Stomach (tissue), 8 donors: ENCODE measurements at regions not wholly inside any gene's neighbourhood (a gene's known extent, or its start where the extent isn't known, plus 50 kb on each side); places are given as distances from the start of the nearest gene placed in this dataset.

ENCODE experiments used
- DNase-seq, 2 donors: peaks; one replicate each; pipeline versions ENCODE4 v3.0.0 to v3.0.0-alpha.2; 2013 to 2019
- H3K27ac ChIP-seq, 5 donors: fragments of 200-600 bp in 4 of 5; sonication (generic) in 4 of 5; one replicate each; pipeline ENCODE4 v1.5.1; 2013 to 2019; ENCODE audit warnings: mild to moderate bottlenecking in 1 of 5, moderate library complexity in 1 of 5
- H3K27me3 ChIP-seq, 3 donors: fragments of 200-600 bp; sonication (generic); one replicate each; pipeline ENCODE4 v1.5.1; 2017 to 2019; ENCODE audit warnings: mixed run types in 1 of 3
- H3K36me3 ChIP-seq, 4 donors: fragments of 200-600 bp; sonication (generic); 1 replicate in 3 of 4; 2 replicates in 1 of 4; pipeline ENCODE4 v1.5.1; 2016 to 2019
- H3K4me1 ChIP-seq, 4 donors: fragments of 200-600 bp; sonication (generic); one replicate each; pipeline ENCODE4 v1.5.1; 2016 to 2019
- H3K4me3 ChIP-seq, 4 donors: fragments of 200-600 bp; sonication (generic) in 3 of 4; one replicate each; pipeline ENCODE4 v1.5.1; 2016 to 2019; ENCODE audit warnings: mild to moderate bottlenecking in 1 of 4
- H3K9me3 ChIP-seq, 4 donors: fragments of 200-600 bp; sonication (generic); one replicate each; pipeline ENCODE4 v1.5.1; 2016 to 2019
- EP300 ChIP-seq: sonication (generic); formaldehyde crosslinking; IDR thresholded peaks from one replicate; pipeline ENCODE4 v1.6.1; 2017; ENCODE audit warnings: antibody characterized with exemption
- POLR2A ChIP-seq, 4 donors: fragments of 450-650 bp; IDR thresholded peaks; one replicate each; pipeline ENCODE4 v1.6.1; 2016; ENCODE audit warnings: antibody characterized with exemption in 4 of 4, control low read depth in 2 of 4, mild to moderate bottlenecking in 1 of 4, moderate library complexity in 1 of 4
- POLR2AphosphoS5 ChIP-seq, 3 donors: sonication (generic); formaldehyde crosslinking; IDR thresholded peaks; one replicate each; pipeline ENCODE4 v1.6.1; 2016; ENCODE audit warnings: antibody characterized with exemption in 3 of 3
- WGBS, 5 donors: extraction: QIAGEN DNeasy Blood & Tissue Kit in 3 of 5; methylation state at CpG; one replicate each; pipeline versions ENCODE4 v1.1.5 to v1.1.7; 2013 to 2018; 5-methylcytosine and 5-hydroxymethylcytosine counted together
- intact Hi-C: fragments of 100-400 bp; cut with DNase I; formaldehyde crosslinking; loops from one replicate; pipeline ENCODE4 v1.15.1; 2023; ENCODE audit warnings: low total_unique reads
- TF ChIP-seq, protein P1 (sequence below), 7 experiments: fragments of 450-650 bp in 4 of 7; fragments of 200-600 bp in 3 of 7; sonication (generic) in 3 of 7; IDR thresholded peaks; one replicate each; pipeline ENCODE4 v1.5.1; 2016 to 2019; ENCODE audit warnings: antibody characterized with exemption in 7 of 7, control low read depth in 2 of 7, mild to moderate bottlenecking in 1 of 7
- donor health status: healthy with polysubstance abuse.
- donor health status: Bipolar disorder and iron deficiency.
- donor health status: healthy.

DNA sequence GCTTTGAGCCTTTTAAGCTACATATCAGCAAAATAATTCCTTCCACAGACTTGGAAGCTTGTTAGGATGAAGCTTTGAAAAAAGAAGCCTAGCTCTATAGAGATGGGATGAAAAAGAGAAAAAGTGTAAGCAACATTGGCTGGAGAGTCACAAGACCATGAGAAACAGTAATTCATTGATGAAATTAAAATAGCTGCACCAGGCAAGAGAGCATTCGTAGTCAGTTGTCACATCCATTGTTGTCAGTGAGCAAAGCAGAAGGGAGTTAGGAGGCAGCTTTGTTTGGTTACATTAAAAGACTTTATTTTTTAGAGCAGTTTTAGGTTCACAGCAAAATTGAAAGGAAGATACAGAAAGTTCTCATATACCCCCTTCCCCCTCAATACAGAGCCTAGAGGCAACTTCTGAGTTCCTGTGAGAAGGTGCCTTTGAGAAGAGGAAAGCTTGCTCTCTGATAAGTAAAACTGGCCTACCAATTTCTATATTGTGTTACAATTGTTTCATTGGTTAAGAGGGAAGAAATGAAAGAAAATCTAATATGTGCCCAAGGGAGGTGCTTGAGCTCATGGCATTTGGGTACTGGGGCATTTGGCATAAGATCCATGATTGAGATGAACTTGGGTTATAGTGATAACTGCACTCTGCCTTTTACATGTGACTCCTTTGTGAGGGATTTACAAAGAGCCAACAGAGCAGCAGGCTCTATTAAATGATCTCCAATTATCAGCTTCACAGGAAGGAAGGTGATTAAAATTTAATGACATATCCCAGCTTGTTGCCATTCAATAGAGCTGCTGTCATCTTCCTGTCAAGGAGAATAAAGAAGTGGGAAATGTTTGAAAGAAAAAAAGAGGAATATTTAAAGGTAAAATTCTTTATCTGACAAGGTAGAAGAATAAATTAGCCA lies 361.3 kb upstream of the TMTC1 start:
- intact Hi-C loops: no loop called here
- TF ChIP-seq POLR2A (IDR thresholded peaks at IDR 0.05) (no peak), POLR2AphosphoS5 (IDR thresholded peaks at IDR 0.05) (no peak), EP300 (no peak)
- TF ChIP-seq, protein P1, sequence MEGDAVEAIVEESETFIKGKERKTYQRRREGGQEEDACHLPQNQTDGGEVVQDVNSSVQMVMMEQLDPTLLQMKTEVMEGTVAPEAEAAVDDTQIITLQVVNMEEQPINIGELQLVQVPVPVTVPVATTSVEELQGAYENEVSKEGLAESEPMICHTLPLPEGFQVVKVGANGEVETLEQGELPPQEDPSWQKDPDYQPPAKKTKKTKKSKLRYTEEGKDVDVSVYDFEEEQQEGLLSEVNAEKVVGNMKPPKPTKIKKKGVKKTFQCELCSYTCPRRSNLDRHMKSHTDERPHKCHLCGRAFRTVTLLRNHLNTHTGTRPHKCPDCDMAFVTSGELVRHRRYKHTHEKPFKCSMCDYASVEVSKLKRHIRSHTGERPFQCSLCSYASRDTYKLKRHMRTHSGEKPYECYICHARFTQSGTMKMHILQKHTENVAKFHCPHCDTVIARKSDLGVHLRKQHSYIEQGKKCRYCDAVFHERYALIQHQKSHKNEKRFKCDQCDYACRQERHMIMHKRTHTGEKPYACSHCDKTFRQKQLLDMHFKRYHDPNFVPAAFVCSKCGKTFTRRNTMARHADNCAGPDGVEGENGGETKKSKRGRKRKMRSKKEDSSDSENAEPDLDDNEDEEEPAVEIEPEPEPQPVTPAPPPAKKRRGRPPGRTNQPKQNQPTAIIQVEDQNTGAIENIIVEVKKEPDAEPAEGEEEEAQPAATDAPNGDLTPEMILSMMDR (IDR thresholded peaks at IDR 0.05): no peak
- Histone ChIP-seq H3K9me3 (no peaks in the 10 kb centered on the region), H3K4me3 (no peak overlapping the region), H3K27ac (no peak overlapping the region), H3K4me1 (no peaks in the 10 kb centered on the region), H3K27me3 (no peaks in the 10 kb centered on the region), H3K36me3 (no peaks in the 10 kb centered on the region)
- WGBS, 5 donors: 74 to 97% (median 87%) methylated on average over 1 of the region's 1 CpG
- DNase-seq: no peak

GRCh38 chr12:30142301-30142700 lies 358.6 kb upstream of the TMTC1 start:
- Histone ChIP-seq H3K27ac (no peak overlapping the region), H3K4me3 (no peak overlapping the region), H3K4me1 (no peaks in the 10 kb centered on the region), H3K9me3 (no peaks in the 10 kb centered on the region), H3K27me3 (no peaks in the 10 kb centered on the region), H3K36me3 (no peaks in the 10 kb centered on the region)
- TF ChIP-seq, protein P1 (IDR thresholded peaks at IDR 0.05): no peak
- no peak for TF ChIP-seq POLR2AphosphoS5 (IDR thresholded peaks at IDR 0.05)
- TF ChIP-seq POLR2A (IDR thresholded peaks at IDR 0.05): no peak
- TF ChIP-seq EP300: no peak
- WGBS, 5 donors: 69 to 79% (median 73%) methylated on average over 2 of the region's 2 CpGs
- DNase-seq: peak in 1 of 2 donors; percentile 15
- intact Hi-C loops: no loop called here

DNA sequence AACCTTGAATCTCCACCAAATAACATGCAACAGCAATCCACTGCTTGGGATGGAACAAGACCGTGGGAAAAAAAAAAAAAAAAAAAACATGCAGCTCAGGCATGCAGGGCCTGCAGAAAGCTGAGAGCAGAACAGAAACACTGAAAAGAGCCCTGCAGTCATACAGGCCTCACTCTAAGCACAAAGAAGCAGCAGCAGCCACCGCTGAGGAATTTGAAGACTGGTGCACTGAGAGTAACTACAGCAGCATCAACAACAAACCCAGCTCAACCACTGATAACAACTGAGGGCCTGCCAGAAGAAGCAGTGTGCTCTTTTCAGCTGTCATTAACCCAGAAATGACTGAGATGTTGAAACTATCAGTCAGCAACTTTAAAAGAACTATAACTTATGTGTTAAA lies 354.7 kb upstream of the TMTC1 start:
- no peaks in the 10 kb centered on the region for H3K36me3 ChIP-seq
- H3K9me3 ChIP-seq: no peaks in the 10 kb centered on the region
- no peak overlapping the region for H3K27ac ChIP-seq
- whole genome bisulfite sequencing, 5 donors: 66 to 72% (median 69%) methylated on average over 2 of the region's 2 CpGs
- intact Hi-C loops: no loop called here
- no peak for TF ChIP-seq EP300
- no peak overlapping the region for H3K4me3 ChIP-seq
- no peaks in the 10 kb centered on the region for H3K27me3 ChIP-seq
- no peaks in the 10 kb centered on the region for H3K4me1 ChIP-seq
- no peak for DNase-seq

DNA sequence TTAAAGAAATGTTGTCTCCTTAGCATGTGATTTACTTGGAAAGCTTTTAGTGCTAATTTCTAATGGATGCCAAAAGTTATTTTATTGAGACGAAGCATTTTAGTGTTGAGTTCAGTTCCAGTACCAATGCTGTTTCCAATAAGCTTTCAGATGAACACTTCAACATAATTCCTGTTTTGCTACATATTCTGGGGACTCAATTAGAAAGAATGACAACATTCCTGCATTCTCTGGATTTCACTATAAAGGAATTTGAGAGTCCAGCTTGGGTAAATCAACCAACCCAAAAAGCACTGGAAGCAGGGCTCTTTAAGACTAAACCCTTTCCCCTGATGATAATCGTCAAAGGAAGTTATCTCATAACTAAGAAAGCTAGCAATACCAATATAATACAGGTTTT lies 353.0 kb upstream of the TMTC1 start:
- H3K9me3 ChIP-seq: no peaks in the 10 kb centered on the region
- no peak for DNase-seq
- H3K36me3 ChIP-seq: no peaks in the 10 kb centered on the region
- TF ChIP-seq POLR2A (IDR thresholded peaks at IDR 0.05): no peak
- TF ChIP-seq POLR2AphosphoS5 (IDR thresholded peaks at IDR 0.05): no peak
- TF ChIP-seq EP300: no peak
- TF ChIP-seq, protein P1 (IDR thresholded peaks at IDR 0.05): no peak
- no peak overlapping the region for H3K27ac ChIP-seq
- no peaks in the 10 kb centered on the region for H3K4me1 ChIP-seq
- intact Hi-C loops: no loop called here
- no peaks in the 10 kb centered on the region for H3K27me3 ChIP-seq
- H3K4me3 ChIP-seq: no peak overlapping the region
- 62 to 79% (median 74%) methylated on average over 2 of the region's 2 CpGs for WGBS, 5 donors

GRCh38 chr12:30135776-30136175 lies 352.0 kb upstream of the TMTC1 start:
- H3K9me3 ChIP-seq: no peaks in the 10 kb centered on the region
- WGBS, 5 donors: 55 to 84% (median 72%) methylated on average over 2 of the region's 2 CpGs
- intact Hi-C loops: no loop called here
- DNase-seq: no peak
- no peaks in the 10 kb centered on the region for H3K36me3 ChIP-seq
- H3K27me3 ChIP-seq: no peaks in the 10 kb centered on the region
- no peak for TF ChIP-seq POLR2AphosphoS5 (IDR thresholded peaks at IDR 0.05)
- TF ChIP-seq EP300: no peak
- no peak for TF ChIP-seq POLR2A (IDR thresholded peaks at IDR 0.05)
- TF ChIP-seq, protein P1 (IDR thresholded peaks at IDR 0.05): no peak
- no peak overlapping the region for H3K4me3 ChIP-seq
- H3K4me1 ChIP-seq: no peaks in the 10 kb centered on the region
- no peak overlapping the region for H3K27ac ChIP-seq
